Epithelial cell of proximal tubule (primary cell): ENCODE measurements at regions not wholly inside any gene's neighbourhood (a gene's known extent, or its start where the extent isn't known, plus 50 kb on each side); places are given as distances from the start of the nearest gene placed in this dataset.

Source experiments
- DNase-seq: peaks from one replicate; pipeline ENCODE4 v3.0.0-alpha.2; 2011; ENCODE audit warnings: low read depth
- H3K4me3 ChIP-seq: 2 replicates; pipeline ENCODE4 v1.5.1; 2011; ENCODE audit warnings: low read depth, mild to moderate bottlenecking, low read length
- CTCF ChIP-seq: conservative IDR thresholded peaks from 2 replicates; pipeline ENCODE4 v1.5.1; 2012; ENCODE audit warnings: low read depth, mild to moderate bottlenecking, low read length

- H3K4me3 ChIP-seq = no peak overlapping the region
- TF ChIP-seq CTCF = no peak
- DNase-seq = no peak
These were observed 184.1 kb upstream of the TP63 start for GRCh38 chr3:189446959-189447560.

GRCh38 chr3:189449084-189449483 lies 182.1 kb upstream of the TP63 start:
- no peak for TF ChIP-seq CTCF
- DNase-seq = no peak
- no peak overlapping the region for H3K4me3 ChIP-seq

GRCh38 chr3:189455009-189455408 lies 176.2 kb upstream of the TP63 start:
- DNase-seq = no peak
- TF ChIP-seq CTCF = no peak
- H3K4me3 ChIP-seq = no peak overlapping the region

- DNase-seq = no peak
- no peak for TF ChIP-seq CTCF
- no peak overlapping the region for H3K4me3 ChIP-seq
These were observed 175.4 kb upstream of the TP63 start for GRCh38 chr3:189455641-189456417.

- TF ChIP-seq CTCF = no peak
- peak; percentile 22 for DNase-seq
- H3K4me3 ChIP-seq = no peak overlapping the region
These were observed 174.0 kb upstream of the TP63 start for GRCh38 chr3:189457201-189457607.

- no peak for TF ChIP-seq CTCF
- no peak for DNase-seq
- no peak overlapping the region for H3K4me3 ChIP-seq
These were observed 173.4 kb upstream of the TP63 start for GRCh38 chr3:189457631-189458412.
